ENCODE measurements at regions not wholly inside any gene's neighbourhood (a gene's known extent, or its start where the extent isn't known, plus 50 kb on each side); places are given as distances from the start of the nearest gene placed in this dataset.
A peak's percentile ranks its signal among the peaks of the same experiment; 100 is the strongest.

DNA sequence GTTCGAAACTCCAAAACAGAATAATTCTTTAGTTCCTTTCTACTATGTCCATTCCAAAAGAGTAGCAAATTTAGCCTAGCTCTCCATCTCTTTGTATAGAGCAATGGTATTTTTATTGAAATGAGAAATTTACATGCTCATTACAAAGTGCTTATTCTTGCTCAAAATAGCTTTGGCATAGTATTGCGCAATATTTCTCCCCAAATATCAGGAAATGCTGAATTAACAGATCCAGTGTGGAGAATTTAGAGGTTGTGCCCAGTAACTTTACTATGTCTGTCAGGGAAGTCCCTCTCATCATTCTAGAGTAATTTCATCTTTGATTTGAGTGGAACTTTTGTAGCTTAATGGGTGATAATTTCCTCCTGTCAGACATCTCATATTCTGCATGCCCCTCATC, 425.9 kb upstream of the PIK3C3 start:
- Histone ChIP-seq H2AFZ (ENCODE audit: low read length) (no peak overlapping the region), H3K4me2 (ENCODE audit: low read depth, low read length, poor library complexity, severe bottlenecking) (no peak overlapping the region), H4K20me1 (ENCODE audit: insufficient read depth, low read depth, low read length) (no peaks in the 10 kb centered on the region)

DNA sequence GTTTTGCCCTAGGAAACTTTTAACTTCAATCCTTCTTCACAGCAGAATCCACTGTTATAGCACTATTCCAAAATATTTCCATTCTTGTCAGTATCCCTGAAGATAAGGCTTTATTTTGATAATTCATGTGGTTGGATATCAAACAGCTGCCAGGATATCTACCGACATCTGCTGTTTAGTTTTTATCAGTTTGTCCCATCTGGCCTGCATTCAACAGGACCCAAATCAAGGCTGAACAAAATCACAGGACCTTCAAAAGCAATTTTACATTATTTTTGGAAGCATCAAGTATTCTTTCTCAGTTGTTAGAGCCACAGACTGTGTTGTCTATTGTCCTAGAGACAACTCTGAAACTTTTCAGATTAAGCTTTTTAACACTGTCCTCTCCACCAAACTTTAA, 429.0 kb upstream of the PIK3C3 start:
- no peaks in the 10 kb centered on the region for H3K79me2 ChIP-seq (ENCODE audit: low read length)
- no peaks in the 10 kb centered on the region for H4K20me1 ChIP-seq (ENCODE audit: insufficient read depth, low read depth, low read length)
- no peaks in the 10 kb centered on the region for H3K9me2 ChIP-seq (replicated peaks; ENCODE audit: insufficient read depth, low read length)
- no peak for DNase-seq
- H3K4me1 ChIP-seq (ENCODE audit: low read length), result no peaks in the 10 kb centered on the region
- no peaks in the 10 kb centered on the region for H3K9me3 ChIP-seq (ENCODE audit: low read length)
- no peak overlapping the region for H3K9ac ChIP-seq (ENCODE audit: low read length)
- H2AFZ ChIP-seq (ENCODE audit: low read length), result no peak overlapping the region
- no peak overlapping the region for H3K27ac ChIP-seq (ENCODE audit: low read length)
- H3K27me3 ChIP-seq (ENCODE audit: low read length), result no peaks in the 10 kb centered on the region
- H3K4me2 ChIP-seq (ENCODE audit: low read depth, low read length, poor library complexity, severe bottlenecking), result no peak overlapping the region
- H3K36me3 ChIP-seq (ENCODE audit: insufficient read depth, low read length), result no peaks in the 10 kb centered on the region
- no peak overlapping the region for H3K4me3 ChIP-seq (ENCODE audit: low read length)

More for the DNA sequence above, 425.9 kb upstream of the PIK3C3 start:
- Histone ChIP-seq H3K27me3 (ENCODE audit: low read length) (no peaks in the 10 kb centered on the region), H3K36me3 (ENCODE audit: insufficient read depth, low read length) (no peaks in the 10 kb centered on the region), H3K4me1 (ENCODE audit: low read length) (no peaks in the 10 kb centered on the region), H3K4me3 (ENCODE audit: low read length) (no peak overlapping the region), H3K9me2 (replicated peaks; ENCODE audit: insufficient read depth, low read length) (no peaks in the 10 kb centered on the region), H3K27ac (ENCODE audit: low read length) (no peak overlapping the region), H3K79me2 (ENCODE audit: low read length) (no peaks in the 10 kb centered on the region), H3K9me3 (ENCODE audit: low read length) (no peaks in the 10 kb centered on the region), H3K9ac (ENCODE audit: low read length) (no peak overlapping the region)
- no peak for DNase-seq

- Histone ChIP-seq H3K9ac (ENCODE audit: low read length) (no peak overlapping the region), H2AFZ (ENCODE audit: low read length) (no peak overlapping the region), H3K9me2 (replicated peaks; ENCODE audit: insufficient read depth, low read length) (no peaks in the 10 kb centered on the region), H3K4me1 (ENCODE audit: low read length) (no peaks in the 10 kb centered on the region), H3K4me2 (ENCODE audit: low read depth, low read length, poor library complexity, severe bottlenecking) (no peak overlapping the region), H4K20me1 (ENCODE audit: insufficient read depth, low read depth, low read length) (no peaks in the 10 kb centered on the region), H3K4me3 (ENCODE audit: low read length) (no peak overlapping the region), H3K79me2 (ENCODE audit: low read length) (no peaks in the 10 kb centered on the region), H3K27me3 (ENCODE audit: low read length) (no peaks in the 10 kb centered on the region), H3K9me3 (ENCODE audit: low read length) (no peaks in the 10 kb centered on the region), H3K36me3 (ENCODE audit: insufficient read depth, low read length) (no peaks in the 10 kb centered on the region), H3K27ac (ENCODE audit: low read length) (no peak overlapping the region)
- DNase-seq, result no peak
These were observed 430.2 kb upstream of the PIK3C3 start for GRCh38 chr18:41524674-41525470.

GRCh38 chr18:41517142-41517541, 437.9 kb upstream of the PIK3C3 start:
- Histone ChIP-seq H3K27ac (ENCODE audit: low read length) (no peak overlapping the region), H2AFZ (ENCODE audit: low read length) (no peak overlapping the region), H3K4me1 (ENCODE audit: low read length) (no peaks in the 10 kb centered on the region), H3K79me2 (ENCODE audit: low read length) (no peaks in the 10 kb centered on the region), H3K27me3 (ENCODE audit: low read length) (no peaks in the 10 kb centered on the region), H3K9me3 (ENCODE audit: low read length) (no peaks in the 10 kb centered on the region), H3K9me2 (replicated peaks; ENCODE audit: insufficient read depth, low read length) (no peaks in the 10 kb centered on the region), H3K36me3 (ENCODE audit: insufficient read depth, low read length) (no peaks in the 10 kb centered on the region), H3K9ac (ENCODE audit: low read length) (no peak overlapping the region), H3K4me3 (ENCODE audit: low read length) (no peak overlapping the region), H4K20me1 (ENCODE audit: insufficient read depth, low read depth, low read length) (no peaks in the 10 kb centered on the region), H3K4me2 (ENCODE audit: low read depth, low read length, poor library complexity, severe bottlenecking) (no peak overlapping the region)
- no peak for DNase-seq

DNA sequence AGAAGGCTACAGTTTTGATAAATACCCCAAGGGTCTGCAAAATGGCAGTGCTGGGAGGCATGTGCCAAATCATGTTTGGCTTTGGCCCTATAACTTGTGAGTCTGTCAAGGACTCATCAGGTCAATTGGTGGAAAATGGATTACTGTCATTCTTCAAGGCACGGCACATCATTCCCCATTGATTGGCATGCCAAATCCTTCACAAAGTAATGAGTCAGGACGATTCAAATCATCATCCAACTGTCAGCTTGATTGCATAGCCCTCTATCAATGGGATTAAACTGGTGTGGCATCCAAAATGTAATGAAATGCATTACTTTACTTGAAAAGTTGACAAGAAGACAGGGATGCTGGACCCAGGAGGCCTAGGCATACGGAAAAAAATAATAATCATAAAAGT, 441.6 kb upstream of the PIK3C3 start:
- H3K36me3 ChIP-seq (ENCODE audit: insufficient read depth, low read length), result no peaks in the 10 kb centered on the region
- no peaks in the 10 kb centered on the region for H3K9me2 ChIP-seq (replicated peaks; ENCODE audit: insufficient read depth, low read length)
- H3K4me1 ChIP-seq (ENCODE audit: low read length), result no peaks in the 10 kb centered on the region
- H3K4me3 ChIP-seq (ENCODE audit: low read length), result no peak overlapping the region
- H4K20me1 ChIP-seq (ENCODE audit: insufficient read depth, low read depth, low read length), result no peaks in the 10 kb centered on the region
- no peak overlapping the region for H3K9ac ChIP-seq (ENCODE audit: low read length)
- H3K9me3 ChIP-seq (ENCODE audit: low read length), result no peaks in the 10 kb centered on the region
- no peak overlapping the region for H3K4me2 ChIP-seq (ENCODE audit: low read depth, low read length, poor library complexity, severe bottlenecking)
- H3K27me3 ChIP-seq (ENCODE audit: low read length), result no peaks in the 10 kb centered on the region
- peak; percentile 11 for DNase-seq
- H3K27ac ChIP-seq (ENCODE audit: low read length), result no peak overlapping the region
- no peak overlapping the region for H2AFZ ChIP-seq (ENCODE audit: low read length)
- H3K79me2 ChIP-seq (ENCODE audit: low read length), result no peaks in the 10 kb centered on the region

- Histone ChIP-seq H4K20me1 (ENCODE audit: insufficient read depth, low read depth, low read length) (no peaks in the 10 kb centered on the region), H3K4me3 (ENCODE audit: low read length) (no peak overlapping the region), H3K79me2 (ENCODE audit: low read length) (no peaks in the 10 kb centered on the region), H3K4me2 (ENCODE audit: low read depth, low read length, poor library complexity, severe bottlenecking) (no peak overlapping the region), H3K27ac (ENCODE audit: low read length) (no peak overlapping the region), H3K9me2 (replicated peaks; ENCODE audit: insufficient read depth, low read length) (no peaks in the 10 kb centered on the region), H3K27me3 (ENCODE audit: low read length) (no peaks in the 10 kb centered on the region), H3K36me3 (ENCODE audit: insufficient read depth, low read length) (no peaks in the 10 kb centered on the region), H2AFZ (ENCODE audit: low read length) (no peak overlapping the region), H3K9ac (ENCODE audit: low read length) (no peak overlapping the region), H3K9me3 (ENCODE audit: low read length) (no peaks in the 10 kb centered on the region), H3K4me1 (ENCODE audit: low read length) (no peaks in the 10 kb centered on the region)
- DNase-seq, result no peak
These were observed 450.7 kb upstream of the PIK3C3 start for GRCh38 chr18:41504316-41504715.

DNA sequence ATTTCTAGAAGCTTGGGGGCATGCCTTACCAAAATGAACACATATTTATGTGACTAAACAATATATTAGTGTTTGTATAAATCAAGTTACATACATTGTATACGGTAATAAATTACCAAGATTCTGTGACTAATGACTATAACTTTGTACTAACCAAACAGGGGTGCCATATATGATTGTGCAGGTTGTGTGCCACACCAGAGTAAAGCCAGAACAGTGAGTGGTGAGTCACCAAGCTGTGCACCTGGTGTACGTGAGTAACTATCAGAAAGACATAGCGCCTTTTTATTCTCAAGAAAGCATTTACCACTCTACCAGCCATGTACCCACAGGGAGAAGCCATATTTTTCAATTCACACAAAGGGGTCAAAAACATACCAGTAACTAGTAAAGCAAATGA, 453.2 kb upstream of the PIK3C3 start:
- Histone ChIP-seq H3K27ac (ENCODE audit: low read length) (no peak overlapping the region), H2AFZ (ENCODE audit: low read length) (no peak overlapping the region), H3K4me3 (ENCODE audit: low read length) (no peak overlapping the region), H4K20me1 (ENCODE audit: insufficient read depth, low read depth, low read length) (no peaks in the 10 kb centered on the region), H3K4me2 (ENCODE audit: low read depth, low read length, poor library complexity, severe bottlenecking) (no peak overlapping the region), H3K36me3 (ENCODE audit: insufficient read depth, low read length) (no peaks in the 10 kb centered on the region), H3K27me3 (ENCODE audit: low read length) (no peaks in the 10 kb centered on the region), H3K4me1 (ENCODE audit: low read length) (no peaks in the 10 kb centered on the region), H3K9ac (ENCODE audit: low read length) (no peak overlapping the region), H3K9me2 (replicated peaks; ENCODE audit: insufficient read depth, low read length) (no peaks in the 10 kb centered on the region), H3K9me3 (ENCODE audit: low read length) (no peaks in the 10 kb centered on the region), H3K79me2 (ENCODE audit: low read length) (no peaks in the 10 kb centered on the region)
- DNase-seq, result no peak

- Histone ChIP-seq H3K4me2 (ENCODE audit: low read depth, low read length, poor library complexity, severe bottlenecking) (no peak overlapping the region), H3K9me2 (replicated peaks; ENCODE audit: insufficient read depth, low read length) (no peaks in the 10 kb centered on the region), H4K20me1 (ENCODE audit: insufficient read depth, low read depth, low read length) (no peaks in the 10 kb centered on the region), H3K4me1 (ENCODE audit: low read length) (no peaks in the 10 kb centered on the region), H3K27me3 (ENCODE audit: low read length) (no peaks in the 10 kb centered on the region), H2AFZ (ENCODE audit: low read length) (no peak overlapping the region), H3K9ac (ENCODE audit: low read length) (no peak overlapping the region), H3K27ac (ENCODE audit: low read length) (no peak overlapping the region), H3K79me2 (ENCODE audit: low read length) (no peaks in the 10 kb centered on the region), H3K4me3 (ENCODE audit: low read length) (no peak overlapping the region), H3K9me3 (ENCODE audit: low read length) (no peaks in the 10 kb centered on the region), H3K36me3 (ENCODE audit: insufficient read depth, low read length) (no peaks in the 10 kb centered on the region)
- no peak for DNase-seq
These were observed 455.7 kb upstream of the PIK3C3 start for GRCh38 chr18:41499345-41499744.

Data from Karpas-422 (cell line).